ENCODE measurements at regions not wholly inside any gene's neighbourhood (a gene's known extent, or its start where the extent isn't known, plus 50 kb on each side); places are given as distances from the start of the nearest gene placed in this dataset.
A peak's percentile ranks its signal among the peaks of the same experiment; 100 is the strongest.

GRCh38 chr2:71857636-71858035 lies 290.0 kb downstream of the CYP26B1 start:
- Histone ChIP-seq H3K4me3 (no peak overlapping the region), H3K4me1 (ENCODE audit: low read depth) (no peaks in the 10 kb centered on the region), H3K36me3 (ENCODE audit: low read depth) (no peaks in the 10 kb centered on the region), H3K9me3 (no peaks in the 10 kb centered on the region)
- DNase-seq (no peak), ATAC-seq (no peak)
- TF ChIP-seq CTCF (IDR thresholded peaks at IDR 0.05), result no peak
- intact Hi-C loops (cut with DNase I, micrococcal nuclease), result no loop called here

GRCh38 chr2:71856773-71857525 lies 290.7 kb downstream of the CYP26B1 start:
- no peaks in the 10 kb centered on the region for H3K36me3 ChIP-seq (ENCODE audit: low read depth)
- no peak overlapping the region for H3K4me3 ChIP-seq
- H3K9me3 ChIP-seq, result no peaks in the 10 kb centered on the region
- H3K4me1 ChIP-seq (ENCODE audit: low read depth), result no peaks in the 10 kb centered on the region
- intact Hi-C loops (cut with DNase I, micrococcal nuclease), result no loop called here
- DNase-seq, result peak in 1 of 3 donors; percentile 18
- ATAC-seq, result no peak
- TF ChIP-seq CTCF (IDR thresholded peaks at IDR 0.05), result no peak

GRCh38 chr2:71853858-71854257 lies 293.8 kb downstream of the CYP26B1 start:
- Histone ChIP-seq H3K4me1 (ENCODE audit: low read depth) (no peaks in the 10 kb centered on the region), H3K36me3 (ENCODE audit: low read depth) (no peaks in the 10 kb centered on the region), H3K4me3 (no peak overlapping the region), H3K9me3 (no peaks in the 10 kb centered on the region)
- intact Hi-C loops (cut with DNase I, micrococcal nuclease), result no loop called here
- no peak for TF ChIP-seq CTCF (IDR thresholded peaks at IDR 0.05)
- DNase-seq, result no peak
- ATAC-seq, result no peak

- no peaks in the 10 kb centered on the region for H3K9me3 ChIP-seq
- H3K36me3 ChIP-seq (ENCODE audit: low read depth), result no peaks in the 10 kb centered on the region
- intact Hi-C loops (cut with DNase I, micrococcal nuclease), result no loop called here
- TF ChIP-seq CTCF (IDR thresholded peaks at IDR 0.05), result no peak
- H3K4me1 ChIP-seq (ENCODE audit: low read depth), result no peaks in the 10 kb centered on the region
- DNase-seq (no peak), ATAC-seq (no peak)
- H3K4me3 ChIP-seq, result no peak overlapping the region
Observed at GRCh38 chr2:71852141-71852711, 295.4 kb downstream of the CYP26B1 start.

- intact Hi-C loops (cut with DNase I, micrococcal nuclease), result no loop called here
- no peak for TF ChIP-seq CTCF (IDR thresholded peaks at IDR 0.05)
- H3K4me3 ChIP-seq, result no peak overlapping the region
- DNase-seq, result no peak
- no peaks in the 10 kb centered on the region for H3K36me3 ChIP-seq (ENCODE audit: low read depth)
- no peaks in the 10 kb centered on the region for H3K4me1 ChIP-seq (ENCODE audit: low read depth)
- ATAC-seq, result no peak
- no peaks in the 10 kb centered on the region for H3K9me3 ChIP-seq
Observed at GRCh38 chr2:71851094-71851750, 296.4 kb downstream of the CYP26B1 start.

Data from mucosa of descending colon (tissue), 3 donors.